H1 (cell line): ENCODE measurements at regions not wholly inside any gene's neighbourhood (a gene's known extent, or its start where the extent isn't known, plus 50 kb on each side); places are given as distances from the start of the nearest gene placed in this dataset.

Experiments used
- CTCF ChIA-PET: fragments of 300-600 bp; sonication (Branson Sonifier 250); formaldehyde crosslinking; loops from one replicate; lab custom pipeline; 2021; ENCODE audit not compliant: partially characterized antibody; lab: Charles Lee
- POLR2A ChIA-PET: fragments of 300-600 bp; sonication (Branson Sonifier 250); formaldehyde crosslinking; loops from one replicate; lab custom pipeline; 2021; ENCODE audit warnings: inconsistent platforms; ENCODE audit not compliant: partially characterized antibody; lab: Charles Lee
- DNase-seq, 2 experiments: peaks; one replicate each; pipeline versions ENCODE4 v3.0.0 to v3.0.0-alpha.2; 2010 to 2022; ENCODE audit warnings: low spot score in 2 of 2, low read depth in 1 of 2, mixed read lengths in 1 of 2
- FAIRE-seq: peaks from 2 replicates; lab custom pipeline; 2011; peaks lifted over from hg19 to GRCh38; lab: Jason Lieb, UNC
- H2AFZ ChIP-seq: 2 replicates; pipeline ENCODE4 v1.8.1; 2012; ENCODE audit warnings: low read length, inconsistent platforms
- H2AK5ac ChIP-seq: 2 replicates; pipeline ENCODE4 v1.6.1; 2013; ENCODE audit warnings: low read depth, low read length
- H2BK120ac ChIP-seq: replicated peaks from 2 replicates; pipeline ENCODE3; 2013; ENCODE audit warnings: low read depth, low read length, inconsistent platforms
- H2BK12ac ChIP-seq: 2 replicates; pipeline ENCODE4 v1.6.1; 2013; ENCODE audit warnings: low read depth, low read length
- H2BK15ac ChIP-seq: 2 replicates; pipeline ENCODE4 v1.6.1; 2013; ENCODE audit warnings: low read length
- H2BK20ac ChIP-seq: 2 replicates; pipeline ENCODE4 v1.6.1; 2013; ENCODE audit warnings: low read length
- H2BK5ac ChIP-seq: 2 replicates; pipeline ENCODE4 v1.6.1; 2013; ENCODE audit warnings: low read depth, low read length
- H3K14ac ChIP-seq: 2 replicates; pipeline ENCODE4 v1.6.1; 2013; ENCODE audit warnings: inconsistent platforms; ENCODE audit not compliant: insufficient read length
- H3K18ac ChIP-seq: 2 replicates; pipeline ENCODE4 v1.6.1; 2013; ENCODE audit warnings: low read length; ENCODE audit errors: extremely low read depth
- H3K23ac ChIP-seq: 2 replicates; pipeline ENCODE4 v1.6.1; 2013; ENCODE audit warnings: inconsistent platforms; ENCODE audit not compliant: insufficient read length
- H3K23me2 ChIP-seq: 2 replicates; pipeline ENCODE4 v1.6.1; 2013; ENCODE audit warnings: low read depth, low read length
- H3K27ac ChIP-seq: 2 replicates; pipeline ENCODE4 v1.6.1; 2011; ENCODE audit warnings: low read depth, low read length, inconsistent platforms
- H3K27me3 ChIP-seq, 4 experiments: replicated peaks in 1 of 4; 1 replicate in 1 of 4; 2 replicates in 3 of 4; pipeline versions ENCODE4 v1.6.1 to v1.8.1; 2011 to 2013; ENCODE audit warnings: low read length in 3 of 4, mild to moderate bottlenecking in 3 of 4, inconsistent platforms in 2 of 4, mixed read lengths in 2 of 4, moderate library complexity in 1 of 4; ENCODE audit not compliant: control insufficient read depth in 3 of 4, insufficient read depth in 3 of 4; ENCODE audit errors: extremely low read depth in 1 of 4
- H3K36me3 ChIP-seq, 4 experiments: 2 replicates each; pipeline versions ENCODE4 v1.6.1 to v1.8.1; 2011 to 2013; ENCODE audit warnings: mild to moderate bottlenecking in 4 of 4, low read length in 3 of 4, moderate library complexity in 2 of 4, control low read depth in 1 of 4, inconsistent platforms in 1 of 4; ENCODE audit not compliant: insufficient read depth in 4 of 4, control insufficient read depth in 2 of 4
- H3K4ac ChIP-seq: replicated peaks from 2 replicates; pipeline ENCODE3; 2013; ENCODE audit warnings: low read length, low read depth, mixed read lengths, inconsistent platforms; ENCODE audit not compliant: insufficient read length
- H3K4me1 ChIP-seq, 4 experiments: replicated peaks in 1 of 4; 1 replicate in 1 of 4; 2 replicates in 3 of 4; pipeline versions ENCODE4 v1.6.1 to v1.8.1; 2011 to 2013; ENCODE audit warnings: low read length in 3 of 4, inconsistent platforms in 2 of 4, mixed read lengths in 1 of 4; ENCODE audit not compliant: insufficient read depth in 4 of 4, control insufficient read depth in 3 of 4
- H3K4me2 ChIP-seq, 2 experiments: 2 replicates each; pipeline versions ENCODE4 v1.6.1 to v1.8.1; 2011 to 2013; ENCODE audit warnings: low read depth in 2 of 2, low read length in 2 of 2, control low read depth in 1 of 2, inconsistent platforms in 1 of 2, mild to moderate bottlenecking in 1 of 2; ENCODE audit not compliant: insufficient read depth in 1 of 2
- H3K4me3 ChIP-seq, 4 experiments: fragments of 200-600, 300-600 bp in 1 of 4; sonication (generic), shearing (Covaris generic), sonication (Bioruptor Twin) in 1 of 4; 2 replicates each; pipeline versions ENCODE4 v1.5.1 to v1.8.1; 2011 to 2016; ENCODE audit warnings: low read length in 4 of 4, low read depth in 3 of 4, control low read depth in 2 of 4, inconsistent platforms in 2 of 4, mild to moderate bottlenecking in 2 of 4, mixed read lengths in 1 of 4, moderate library complexity in 1 of 4; ENCODE audit not compliant: insufficient read depth in 2 of 4; ENCODE audit errors: extremely low read depth in 1 of 4
- H3K56ac ChIP-seq: replicated peaks from 2 replicates; pipeline ENCODE3; 2013; ENCODE audit warnings: low read depth, mild to moderate bottlenecking, mixed read lengths, low read length, inconsistent platforms; ENCODE audit not compliant: insufficient read length
- H3K79me1 ChIP-seq: 2 replicates; pipeline ENCODE4 v1.6.1; 2013; ENCODE audit warnings: low read depth, low read length, control low read depth
- H3K79me2 ChIP-seq, 2 experiments: 2 replicates each; pipeline versions ENCODE4 v1.6.1 to v1.8.1; 2012 to 2013; ENCODE audit warnings: low read length in 2 of 2, mild to moderate bottlenecking in 2 of 2, inconsistent platforms in 1 of 2; ENCODE audit not compliant: insufficient read depth in 2 of 2, control insufficient read depth in 1 of 2
- H3K9ac ChIP-seq, 4 experiments: replicated peaks in 1 of 4; 1 replicate in 1 of 4; 2 replicates in 3 of 4; pipeline versions ENCODE4 v1.6.1 to v1.8.1; 2011 to 2013; ENCODE audit warnings: low read depth in 3 of 4, low read length in 3 of 4, control low read depth in 2 of 4, mild to moderate bottlenecking in 2 of 4, moderate library complexity in 2 of 4, inconsistent platforms in 1 of 4; ENCODE audit errors: extremely low read depth in 1 of 4
- H3K9me3 ChIP-seq, 2 experiments: 2 replicates each; pipeline versions ENCODE4 v1.6.1 to v1.8.1; 2012 to 2013; ENCODE audit warnings: mild to moderate bottlenecking in 2 of 2, moderate library complexity in 2 of 2, control low read depth in 1 of 2, inconsistent platforms in 1 of 2, low read depth in 1 of 2, low read length in 1 of 2, mixed read lengths in 1 of 2; ENCODE audit not compliant: insufficient read depth in 2 of 2
- H4K20me1 ChIP-seq, 2 experiments: replicated peaks in 1 of 2; 2 replicates each; pipeline versions ENCODE3 to v1.8.1; 2011 to 2013; ENCODE audit warnings: inconsistent platforms in 2 of 2, low read length in 2 of 2, mild to moderate bottlenecking in 1 of 2; ENCODE audit not compliant: insufficient read depth in 2 of 2, control insufficient read depth in 1 of 2
- H4K5ac ChIP-seq: 2 replicates; pipeline ENCODE4 v1.6.1; 2013; ENCODE audit warnings: low read length, low read depth, mixed read lengths, inconsistent platforms; ENCODE audit not compliant: insufficient read length
- H4K8ac ChIP-seq: 2 replicates; pipeline ENCODE4 v1.8.0; 2013; ENCODE audit warnings: mild to moderate bottlenecking, moderate library complexity, low read length, inconsistent platforms; ENCODE audit not compliant: insufficient read depth; ENCODE audit errors: extremely low read depth
- H4K91ac ChIP-seq: replicated peaks from 2 replicates; pipeline ENCODE3; 2013; ENCODE audit warnings: low read length, mixed read lengths, inconsistent platforms; ENCODE audit not compliant: insufficient read length
- EGR1 ChIP-seq: IDR thresholded peaks from 2 replicates; pipeline ENCODE4 v1.6.1; 2011; ENCODE audit warnings: low read depth, low read length, borderline replicate concordance
- EZH2 ChIP-seq: fragments of 200-600 bp; sonication (generic); IDR thresholded peaks from 2 replicates; pipeline ENCODE4 v1.7.1; 2012; ENCODE audit warnings: low read depth, mild to moderate bottlenecking, moderate library complexity, low read length, inconsistent platforms; ENCODE audit not compliant: severe bottlenecking
- HDAC2 ChIP-seq, 2 experiments: fragments of 300-600 bp in 1 of 2; sonication (generic) in 1 of 2; IDR thresholded peaks; 2 replicates each; pipeline ENCODE4 v1.6.1; 2011 to 2012; ENCODE audit warnings: low read depth in 2 of 2, low read length in 2 of 2, mild to moderate bottlenecking in 2 of 2, moderate library complexity in 2 of 2, borderline replicate concordance in 1 of 2, inconsistent platforms in 1 of 2
- PHF8 ChIP-seq: fragments of 200-600 bp; sonication (generic); conservative IDR thresholded peaks from 2 replicates; pipeline ENCODE4 v1.7.1; 2012; ENCODE audit warnings: low read depth, mild to moderate bottlenecking, inconsistent platforms, low read length, moderate library complexity
- SIN3A ChIP-seq, 2 experiments: IDR thresholded peaks in 1 of 2; conservative IDR thresholded peaks in 1 of 2; 2 replicates each; pipeline ENCODE4 v1.6.1; 2011 to 2012; ENCODE audit warnings: low read length in 2 of 2, improper control_type of control experiment in 1 of 2, low read depth in 1 of 2, mild to moderate bottlenecking in 1 of 2
- SIRT6 ChIP-seq: IDR thresholded peaks from one replicate; pipeline ENCODE4 v1.7.1; 2012; ENCODE audit warnings: low read length, inconsistent platforms
- SP2 ChIP-seq: IDR thresholded peaks from 2 replicates; pipeline ENCODE4 v1.6.1; 2012; ENCODE audit warnings: mild to moderate bottlenecking, low read length, inconsistent platforms
- TAF7 ChIP-seq: optimal IDR thresholded peaks from 2 replicates; pipeline ENCODE3; 2011; ENCODE audit warnings: low read depth, mild to moderate bottlenecking, inconsistent platforms, low read length, moderate library complexity, borderline replicate concordance
- TBP ChIP-seq: IDR thresholded peaks from 2 replicates; pipeline ENCODE4 v1.6.1; 2011; ENCODE audit warnings: low read depth, low read length, improper control_type of control experiment
- TEAD4 ChIP-seq: IDR thresholded peaks from 2 replicates; pipeline ENCODE4 v1.6.1; 2012; ENCODE audit warnings: low read depth, low read length, inconsistent platforms, mixed read lengths
- WGBS, 2 experiments: shearing (Covaris generic) in 1 of 2; methylation state at CpG; one replicate each; pipeline versions ENCODE4 v1.1.6 to v1.1.7; 2013 to 2015; ENCODE audit warnings: low lambda C conversion rate in 2 of 2, mixed read lengths in 2 of 2, inconsistent platforms in 1 of 2, low coverage in 1 of 2, missing lambda C conversion rate in 1 of 2; ENCODE audit not compliant: insufficient replicate concordance in 2 of 2, insufficient coverage in 1 of 2, insufficient read length in 1 of 2; ENCODE audit errors: extremely low coverage in 1 of 2, missing lambda C conversion rate in 1 of 2; 5-methylcytosine and 5-hydroxymethylcytosine counted together

GRCh38 chr3:115551016-115551415 is 72.3 kb upstream of the GAP43 start:
- no peak overlapping the region for H3K56ac ChIP-seq
- H3K9ac ChIP-seq = no peak overlapping the region
- DNase-seq = no peak
- H4K91ac ChIP-seq = no peak overlapping the region
- no peak overlapping the region for H2BK120ac ChIP-seq
- ChIA-PET POLR2A (no interaction called here), CTCF (interaction anchor here (0.6 kb wide), 1 partner anchor 414 kb away, joined by 3 read pairs; no protein-coding TSS in a partner anchor)
- H3K4me1 ChIP-seq = no peaks in the 10 kb centered on the region
- no peak overlapping the region for H2AK5ac ChIP-seq
- no peaks in the 10 kb centered on the region for H3K79me1 ChIP-seq
- no peak overlapping the region for H3K14ac ChIP-seq
- H3K4ac ChIP-seq = no peak overlapping the region
- 0 out of 2 replicates have a peak, but pooled peaks cover 2% of the 10 kb centered on the region for H3K23me2 ChIP-seq
- no peak overlapping the region for H4K5ac ChIP-seq
- H3K79me2 ChIP-seq = no peaks in the 10 kb centered on the region
- FAIRE-seq = no peak
- no peak overlapping the region for H3K4me3 ChIP-seq
- H3K23ac ChIP-seq = no peak overlapping the region
- H3K27ac ChIP-seq = no peak overlapping the region
- no peak overlapping the region for H2BK20ac ChIP-seq
- H2BK5ac ChIP-seq = no peak overlapping the region
- no peak overlapping the region for H2BK15ac ChIP-seq
- no peaks in the 10 kb centered on the region for H3K27me3 ChIP-seq
- H2BK12ac ChIP-seq = no peak overlapping the region
- H3K18ac ChIP-seq = no peak overlapping the region
- WGBS, 2 experiments = 80% methylated on average over 1 of the region's 1 CpG; no CpG with 5 or more reads in 1 of the 2 experiments
- no peaks in the 10 kb centered on the region for H3K36me3 ChIP-seq
- H3K9me3 ChIP-seq = no peaks in the 10 kb centered on the region
- H3K4me2 ChIP-seq = no peak overlapping the region
- H2AFZ ChIP-seq = no peak overlapping the region
- TF ChIP-seq SP2 = no peak
- TF ChIP-seq PHF8 = no peak
- no peak for TF ChIP-seq SIN3A (conservative IDR thresholded peaks at IDR 0.05 in 1 of 2, IDR thresholded peaks at IDR 0.05 in 1 of 2; ENCODE audit: low read depth in 1 of 2, low read length in 2 of 2)
- no peak for TF ChIP-seq TBP
- no peak for TF ChIP-seq HDAC2 (IDR thresholded peaks at IDR 0.05; ENCODE audit: borderline replicate concordance in 1 of 2, low read depth in 2 of 2, low read length in 2 of 2)
- no peak for TF ChIP-seq SIRT6
- no peak for TF ChIP-seq TEAD4
- TF ChIP-seq TAF7 = no peak
- no peak for TF ChIP-seq EGR1
- no peak for TF ChIP-seq EZH2
- TF ChIP-seq, all 59 proteins: peak for 0
- Histone ChIP-seq H4K8ac (no peak overlapping the region), H4K20me1 (no peaks in the 10 kb centered on the region)
